Left lung (tissue), 4 donors: ENCODE measurements at regions not wholly inside any gene's neighbourhood (a gene's known extent, or its start where the extent isn't known, plus 50 kb on each side); places are given as distances from the start of the nearest gene placed in this dataset.

ENCODE experiments used
- ATAC-seq: fragments of 200-7000 bp; cut with Tn5 transposase; one replicate; pipeline ENCODE4 v1.9.1; 2020; ENCODE audit warnings: moderate library complexity
- DNase-seq, 4 donors: peaks; one replicate each; pipeline ENCODE4 v3.0.0-alpha.2; 2013 to 2020
- H3K27ac ChIP-seq, 2 donors: fragments of 200-600 bp; sonication (generic) in 1 of 2; one replicate each; pipeline versions ENCODE4 v1.5.0 to v1.8.0; 2020 to 2021
- H3K27me3 ChIP-seq, 2 donors: fragments of 200-600 bp; sonication (generic) in 1 of 2; one replicate each; pipeline versions ENCODE4 v1.5.0 to v1.8.0; 2020 to 2021
- H3K36me3 ChIP-seq, 2 donors: fragments of 200-600 bp; sonication (generic) in 1 of 2; one replicate each; pipeline versions ENCODE4 v1.5.0 to v1.8.0; 2020 to 2021
- H3K4me1 ChIP-seq, 2 donors: fragments of 200-600 bp; one replicate each; pipeline ENCODE4 v1.8.0; 2021
- H3K4me3 ChIP-seq, 2 donors: fragments of 200-600 bp; sonication (generic) in 1 of 2; one replicate each; pipeline versions ENCODE4 v1.5.0 to v1.8.0; 2020 to 2021; ENCODE audit warnings: mild to moderate bottlenecking in 1 of 2
- H3K9me3 ChIP-seq, 2 donors: fragments of 200-600 bp; sonication (generic) in 1 of 2; one replicate each; pipeline versions ENCODE4 v1.5.0 to v1.8.0; 2020 to 2021
- intact Hi-C, 2 donors: fragments of 100-400 bp; cut with DNase I; formaldehyde crosslinking; loops; one replicate each; pipeline versions ENCODE4 v1.11.2 to v1.14.2; 2022
- TF ChIP-seq, protein P1 (sequence below), 2 donors: fragments of 200-600 bp; sonication (generic) in 1 of 2; IDR thresholded peaks; one replicate each; pipeline versions ENCODE4 v1.5.0 to v1.8.0; 2021; ENCODE audit warnings: antibody characterized with exemption in 2 of 2
- donor health status: DM: no; HTN: yes; CAD: no.
- donor health status: DM: no; HTN: no; CAD: no.

DNA sequence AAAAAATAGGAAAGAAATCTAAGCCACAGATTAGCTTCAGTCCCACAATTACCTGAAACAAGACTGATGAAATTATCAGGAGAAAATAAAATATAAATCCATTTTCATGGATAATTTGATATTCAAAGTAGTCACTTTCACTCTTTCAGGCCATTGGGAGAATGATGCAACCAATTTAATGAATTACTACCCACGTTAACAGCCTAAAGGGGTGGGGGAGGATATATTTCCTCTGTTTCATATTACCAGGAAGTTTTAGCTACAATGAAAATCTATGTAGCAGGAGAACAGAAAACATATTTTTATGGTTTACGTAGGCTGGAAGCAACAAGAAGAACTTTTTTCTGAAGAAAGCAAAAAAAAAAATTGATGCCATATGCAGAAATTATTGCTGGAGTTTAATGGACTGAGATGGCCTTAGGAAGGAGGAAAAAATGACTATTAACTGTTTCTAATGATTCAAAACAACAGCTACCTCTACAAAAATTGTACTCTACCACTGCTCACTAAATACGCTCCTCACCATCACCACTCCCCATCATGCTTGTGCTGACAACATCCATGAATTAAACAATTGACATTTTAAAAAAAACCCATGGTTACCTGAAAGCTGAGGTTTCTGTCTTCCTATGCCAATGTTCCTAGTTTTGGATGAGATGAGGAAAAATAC lies 100.9 kb downstream of the CXXC4 start:
- DNase-seq, result no peak
- Histone ChIP-seq H3K36me3 (no peaks in the 10 kb centered on the region), H3K4me1 (no peaks in the 10 kb centered on the region), H3K27ac (no peak overlapping the region), H3K4me3 (no peak overlapping the region), H3K27me3 (no peaks in the 10 kb centered on the region), H3K9me3 (no peaks in the 10 kb centered on the region)
- ATAC-seq, result no peak
- TF ChIP-seq, protein P1, sequence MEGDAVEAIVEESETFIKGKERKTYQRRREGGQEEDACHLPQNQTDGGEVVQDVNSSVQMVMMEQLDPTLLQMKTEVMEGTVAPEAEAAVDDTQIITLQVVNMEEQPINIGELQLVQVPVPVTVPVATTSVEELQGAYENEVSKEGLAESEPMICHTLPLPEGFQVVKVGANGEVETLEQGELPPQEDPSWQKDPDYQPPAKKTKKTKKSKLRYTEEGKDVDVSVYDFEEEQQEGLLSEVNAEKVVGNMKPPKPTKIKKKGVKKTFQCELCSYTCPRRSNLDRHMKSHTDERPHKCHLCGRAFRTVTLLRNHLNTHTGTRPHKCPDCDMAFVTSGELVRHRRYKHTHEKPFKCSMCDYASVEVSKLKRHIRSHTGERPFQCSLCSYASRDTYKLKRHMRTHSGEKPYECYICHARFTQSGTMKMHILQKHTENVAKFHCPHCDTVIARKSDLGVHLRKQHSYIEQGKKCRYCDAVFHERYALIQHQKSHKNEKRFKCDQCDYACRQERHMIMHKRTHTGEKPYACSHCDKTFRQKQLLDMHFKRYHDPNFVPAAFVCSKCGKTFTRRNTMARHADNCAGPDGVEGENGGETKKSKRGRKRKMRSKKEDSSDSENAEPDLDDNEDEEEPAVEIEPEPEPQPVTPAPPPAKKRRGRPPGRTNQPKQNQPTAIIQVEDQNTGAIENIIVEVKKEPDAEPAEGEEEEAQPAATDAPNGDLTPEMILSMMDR (IDR thresholded peaks at IDR 0.05), result no peak
- intact Hi-C loops, result no loop called here

- Histone ChIP-seq H3K27me3 (no peaks in the 10 kb centered on the region), H3K4me1 (no peaks in the 10 kb centered on the region), H3K4me3 (no peak overlapping the region), H3K36me3 (no peaks in the 10 kb centered on the region), H3K9me3 (peaks cover 0 to 2% of the 10 kb centered on the region in 2 donors), H3K27ac (no peak overlapping the region)
- ATAC-seq (no peak), DNase-seq (no peak)
- intact Hi-C loops, result no loop called here
- TF ChIP-seq, protein P1 (IDR thresholded peaks at IDR 0.05), result no peak
Measured at GRCh38 chr4:104385713-104386112, 109.0 kb downstream of the CXXC4 start.

DNA sequence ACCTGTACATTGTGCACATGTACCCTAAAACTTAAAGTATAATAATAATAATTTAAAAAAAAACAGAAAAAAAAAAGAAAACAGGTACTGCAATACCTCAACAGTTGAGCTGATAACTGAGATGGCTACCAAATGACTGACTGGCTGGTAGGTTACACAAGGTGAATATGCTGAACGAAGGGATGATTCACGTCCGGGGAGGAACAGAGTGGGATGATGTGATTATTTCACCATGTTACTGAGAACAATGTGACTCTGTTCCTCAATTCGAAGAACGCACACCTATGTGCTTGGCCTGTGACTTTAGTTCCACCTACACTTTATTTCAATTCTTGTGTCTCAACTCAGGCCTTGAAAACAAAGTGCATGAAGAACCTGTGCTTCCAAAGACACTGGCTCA lies 111.7 kb downstream of the CXXC4 start:
- no peak overlapping the region for H3K27ac ChIP-seq
- no peaks in the 10 kb centered on the region for H3K36me3 ChIP-seq
- peaks cover 0 to 5% of the 10 kb centered on the region in 2 donors for H3K9me3 ChIP-seq
- intact Hi-C loops, result no loop called here
- no peak overlapping the region for H3K4me3 ChIP-seq
- DNase-seq, result no peak
- no peaks in the 10 kb centered on the region for H3K4me1 ChIP-seq
- TF ChIP-seq, protein P1 (IDR thresholded peaks at IDR 0.05), result no peak
- no peak for ATAC-seq
- no peaks in the 10 kb centered on the region for H3K27me3 ChIP-seq

DNA sequence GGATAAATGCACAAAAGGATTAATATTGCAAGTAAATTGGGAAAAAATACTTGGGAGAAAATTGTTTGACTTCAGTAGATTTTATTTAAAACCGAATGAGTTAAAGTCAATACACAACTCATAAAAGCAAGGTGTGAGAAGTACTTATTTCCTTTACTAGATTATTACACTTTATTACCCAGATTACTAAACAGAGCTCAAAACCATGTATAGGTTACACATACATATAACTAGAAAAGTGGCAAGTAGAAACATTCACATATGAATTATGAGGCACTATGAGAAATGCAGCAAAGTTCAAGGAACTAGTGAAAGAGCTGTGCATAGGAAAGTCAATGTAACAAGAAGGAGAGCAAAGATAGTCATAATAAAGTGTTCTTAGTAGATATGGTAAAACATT lies 113.0 kb downstream of the CXXC4 start:
- ATAC-seq (no peak), DNase-seq (no peak)
- H3K27me3 ChIP-seq, result no peaks in the 10 kb centered on the region
- H3K4me1 ChIP-seq, result no peaks in the 10 kb centered on the region
- H3K27ac ChIP-seq, result no peak overlapping the region
- no peak overlapping the region for H3K4me3 ChIP-seq
- peaks cover 0 to 6% of the 10 kb centered on the region in 2 donors for H3K9me3 ChIP-seq
- intact Hi-C loops, result no loop called here
- no peaks in the 10 kb centered on the region for H3K36me3 ChIP-seq
- TF ChIP-seq, protein P1 (IDR thresholded peaks at IDR 0.05), result no peak

DNA sequence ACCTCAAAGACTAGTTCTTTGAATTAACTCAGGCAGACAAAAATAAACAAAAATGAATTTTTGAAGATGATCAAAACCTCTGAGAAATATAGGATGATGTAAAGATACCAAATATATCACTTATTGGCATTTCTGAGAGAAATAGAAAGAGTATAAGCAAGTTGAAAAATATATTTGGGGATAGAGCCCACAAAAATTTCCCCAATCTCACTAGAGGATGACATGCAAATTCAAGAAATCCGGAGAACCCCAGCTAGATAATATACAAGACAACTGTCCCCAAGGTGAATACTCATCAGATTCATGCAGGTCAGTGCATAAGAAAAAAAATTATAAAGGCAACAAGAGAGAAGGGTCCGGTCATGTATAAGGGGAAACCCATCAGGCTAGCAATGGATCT lies 129.1 kb downstream of the CXXC4 start:
- no peak overlapping the region for H3K27ac ChIP-seq
- ATAC-seq (no peak), DNase-seq (no peak)
- intact Hi-C loops, result no loop called here
- H3K27me3 ChIP-seq, result no peaks in the 10 kb centered on the region
- no peaks in the 10 kb centered on the region for H3K4me1 ChIP-seq
- peaks cover 0 to 17% of the 10 kb centered on the region in 2 donors for H3K9me3 ChIP-seq
- no peaks in the 10 kb centered on the region for H3K36me3 ChIP-seq
- TF ChIP-seq, protein P1 (IDR thresholded peaks at IDR 0.05), result no peak
- H3K4me3 ChIP-seq, result no peak overlapping the region
